ENCODE measurements at regions not wholly inside any gene's neighbourhood (a gene's known extent, or its start where the extent isn't known, plus 50 kb on each side); places are given as distances from the start of the nearest gene placed in this dataset.

DNA sequence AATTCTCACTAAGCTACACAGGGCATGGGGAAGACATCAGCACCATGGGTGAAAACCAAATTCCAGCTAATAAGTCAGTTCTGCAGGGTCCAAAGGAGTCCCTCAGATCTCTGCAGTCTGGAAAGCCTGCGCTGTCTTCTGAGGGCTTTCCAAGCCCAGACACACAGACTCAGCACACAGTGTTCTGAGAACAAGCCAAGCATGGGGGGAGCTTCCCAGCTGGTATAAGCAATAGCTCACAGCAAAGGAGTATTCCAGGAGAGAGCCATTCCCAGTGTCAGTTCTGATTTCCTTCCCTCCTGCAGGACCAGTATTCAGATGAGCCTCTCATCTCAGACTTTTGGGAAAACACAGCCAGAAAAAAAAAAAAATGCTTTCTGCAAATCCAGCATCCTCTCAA is 370.8 kb downstream of the TNS1 start:
- TF ChIP-seq, protein P1, sequence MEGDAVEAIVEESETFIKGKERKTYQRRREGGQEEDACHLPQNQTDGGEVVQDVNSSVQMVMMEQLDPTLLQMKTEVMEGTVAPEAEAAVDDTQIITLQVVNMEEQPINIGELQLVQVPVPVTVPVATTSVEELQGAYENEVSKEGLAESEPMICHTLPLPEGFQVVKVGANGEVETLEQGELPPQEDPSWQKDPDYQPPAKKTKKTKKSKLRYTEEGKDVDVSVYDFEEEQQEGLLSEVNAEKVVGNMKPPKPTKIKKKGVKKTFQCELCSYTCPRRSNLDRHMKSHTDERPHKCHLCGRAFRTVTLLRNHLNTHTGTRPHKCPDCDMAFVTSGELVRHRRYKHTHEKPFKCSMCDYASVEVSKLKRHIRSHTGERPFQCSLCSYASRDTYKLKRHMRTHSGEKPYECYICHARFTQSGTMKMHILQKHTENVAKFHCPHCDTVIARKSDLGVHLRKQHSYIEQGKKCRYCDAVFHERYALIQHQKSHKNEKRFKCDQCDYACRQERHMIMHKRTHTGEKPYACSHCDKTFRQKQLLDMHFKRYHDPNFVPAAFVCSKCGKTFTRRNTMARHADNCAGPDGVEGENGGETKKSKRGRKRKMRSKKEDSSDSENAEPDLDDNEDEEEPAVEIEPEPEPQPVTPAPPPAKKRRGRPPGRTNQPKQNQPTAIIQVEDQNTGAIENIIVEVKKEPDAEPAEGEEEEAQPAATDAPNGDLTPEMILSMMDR (IDR thresholded peaks at IDR 0.05) = no peak
- TF ChIP-seq POLR2A (IDR thresholded peaks at IDR 0.05) = no peak

Measured in testis (tissue), 2 donors.